ENCODE measurements at regions not wholly inside any gene's neighbourhood (a gene's known extent, or its start where the extent isn't known, plus 50 kb on each side); places are given as distances from the start of the nearest gene placed in this dataset.

DNA sequence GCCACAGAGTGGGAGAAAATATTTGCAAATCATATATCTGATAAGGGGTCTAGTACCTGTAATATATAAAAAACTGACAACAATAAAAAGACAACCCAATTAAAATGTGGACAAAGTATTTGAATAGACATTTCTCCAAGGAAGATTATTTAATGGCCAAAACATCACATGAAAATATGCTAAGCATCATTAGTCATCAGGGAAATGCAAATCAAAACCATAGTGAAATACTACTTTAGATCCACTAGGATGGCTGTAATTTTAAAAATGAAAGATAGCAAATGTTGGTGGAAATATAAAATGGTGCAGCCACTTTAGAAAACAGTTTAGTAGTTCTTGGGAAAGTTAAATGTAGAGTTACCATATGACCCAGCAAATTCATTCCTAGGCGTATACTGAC, 118.7 kb upstream of the KIF26B start:
- H3K27me3 ChIP-seq (ENCODE audit: insufficient read depth, low read length, poor library complexity, severe bottlenecking) = no peaks in the 10 kb centered on the region
- no peaks in the 10 kb centered on the region for H3K4me1 ChIP-seq (ENCODE audit: insufficient read depth, low read length, poor library complexity, severe bottlenecking)
- H3K79me2 ChIP-seq (ENCODE audit: insufficient read depth, low read length) = no peaks in the 10 kb centered on the region
- no peaks in the 10 kb centered on the region for H3K9me3 ChIP-seq (ENCODE audit: insufficient read depth, low read depth, low read length)
- no peaks in the 10 kb centered on the region for H3F3A ChIP-seq (ENCODE audit: low read depth)
- H3K36me3 ChIP-seq (ENCODE audit: insufficient read depth, low read length) = no peaks in the 10 kb centered on the region
- no peak overlapping the region for H3K4me2 ChIP-seq (ENCODE audit: low read depth, low read length, poor library complexity, severe bottlenecking)
- no peak overlapping the region for H2AFZ ChIP-seq (ENCODE audit: low read length)
- no peak overlapping the region for H3K9ac ChIP-seq (ENCODE audit: low read depth, low read length, poor library complexity, severe bottlenecking)
- H3K9me2 ChIP-seq (replicated peaks; ENCODE audit: low read depth, low read length) = no peaks in the 10 kb centered on the region
- H3K4me3 ChIP-seq (ENCODE audit: low read length, poor library complexity, severe bottlenecking) = no peak overlapping the region
- no peak for TF ChIP-seq EZH2phosphoT487 (IDR thresholded peaks at IDR 0.05; ENCODE audit: borderline replicate concordance)
- TF ChIP-seq, protein P1, sequence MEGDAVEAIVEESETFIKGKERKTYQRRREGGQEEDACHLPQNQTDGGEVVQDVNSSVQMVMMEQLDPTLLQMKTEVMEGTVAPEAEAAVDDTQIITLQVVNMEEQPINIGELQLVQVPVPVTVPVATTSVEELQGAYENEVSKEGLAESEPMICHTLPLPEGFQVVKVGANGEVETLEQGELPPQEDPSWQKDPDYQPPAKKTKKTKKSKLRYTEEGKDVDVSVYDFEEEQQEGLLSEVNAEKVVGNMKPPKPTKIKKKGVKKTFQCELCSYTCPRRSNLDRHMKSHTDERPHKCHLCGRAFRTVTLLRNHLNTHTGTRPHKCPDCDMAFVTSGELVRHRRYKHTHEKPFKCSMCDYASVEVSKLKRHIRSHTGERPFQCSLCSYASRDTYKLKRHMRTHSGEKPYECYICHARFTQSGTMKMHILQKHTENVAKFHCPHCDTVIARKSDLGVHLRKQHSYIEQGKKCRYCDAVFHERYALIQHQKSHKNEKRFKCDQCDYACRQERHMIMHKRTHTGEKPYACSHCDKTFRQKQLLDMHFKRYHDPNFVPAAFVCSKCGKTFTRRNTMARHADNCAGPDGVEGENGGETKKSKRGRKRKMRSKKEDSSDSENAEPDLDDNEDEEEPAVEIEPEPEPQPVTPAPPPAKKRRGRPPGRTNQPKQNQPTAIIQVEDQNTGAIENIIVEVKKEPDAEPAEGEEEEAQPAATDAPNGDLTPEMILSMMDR (conservative IDR thresholded peaks at IDR 0.05; ENCODE audit: low read length) = no peak
- no peaks in the 10 kb centered on the region for H4K20me1 ChIP-seq (ENCODE audit: insufficient read depth, low read length, poor library complexity, severe bottlenecking)

DNA sequence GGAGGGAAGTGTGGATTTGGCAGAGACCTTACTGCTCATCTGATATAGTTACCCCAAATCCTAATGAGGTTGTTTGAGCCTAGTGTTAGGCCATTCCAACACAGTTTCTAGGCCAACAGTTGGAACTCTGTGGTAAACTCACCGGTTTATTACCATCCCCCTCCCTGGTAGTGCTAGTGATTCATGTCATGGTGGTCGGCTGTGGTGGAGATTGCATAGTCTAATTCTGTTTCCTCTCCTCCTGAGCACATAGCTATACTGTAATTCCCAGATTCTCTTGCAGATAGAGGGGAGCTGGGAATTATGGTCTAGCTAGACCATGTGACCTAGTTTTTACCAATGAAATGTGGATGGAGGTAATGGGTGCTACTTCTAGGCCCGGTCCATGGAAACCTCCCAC, 123.7 kb upstream of the KIF26B start:
- no peak overlapping the region for H2AFZ ChIP-seq (ENCODE audit: low read length)
- H3K27me3 ChIP-seq (ENCODE audit: insufficient read depth, low read length, poor library complexity, severe bottlenecking) = no peaks in the 10 kb centered on the region
- no peak overlapping the region for H3K4me2 ChIP-seq (ENCODE audit: low read depth, low read length, poor library complexity, severe bottlenecking)
- H3K4me1 ChIP-seq (ENCODE audit: insufficient read depth, low read length, poor library complexity, severe bottlenecking) = peaks cover 15% of the 10 kb centered on the region
- no peaks in the 10 kb centered on the region for H3K79me2 ChIP-seq (ENCODE audit: insufficient read depth, low read length)
- no peaks in the 10 kb centered on the region for H3K36me3 ChIP-seq (ENCODE audit: insufficient read depth, low read length)
- no peaks in the 10 kb centered on the region for H4K20me1 ChIP-seq (ENCODE audit: insufficient read depth, low read length, poor library complexity, severe bottlenecking)
- no peak overlapping the region for H3K9ac ChIP-seq (ENCODE audit: low read depth, low read length, poor library complexity, severe bottlenecking)
- H3F3A ChIP-seq (ENCODE audit: low read depth) = no peaks in the 10 kb centered on the region
- TF ChIP-seq EZH2phosphoT487 (IDR thresholded peaks at IDR 0.05; ENCODE audit: borderline replicate concordance) = no peak
- TF ChIP-seq, protein P1 (conservative IDR thresholded peaks at IDR 0.05; ENCODE audit: low read length) = no peak
- no peaks in the 10 kb centered on the region for H3K9me3 ChIP-seq (ENCODE audit: insufficient read depth, low read depth, low read length)
- H3K4me3 ChIP-seq (ENCODE audit: low read length, poor library complexity, severe bottlenecking) = no peak overlapping the region
- H3K9me2 ChIP-seq (replicated peaks; ENCODE audit: low read depth, low read length) = no peaks in the 10 kb centered on the region

DNA sequence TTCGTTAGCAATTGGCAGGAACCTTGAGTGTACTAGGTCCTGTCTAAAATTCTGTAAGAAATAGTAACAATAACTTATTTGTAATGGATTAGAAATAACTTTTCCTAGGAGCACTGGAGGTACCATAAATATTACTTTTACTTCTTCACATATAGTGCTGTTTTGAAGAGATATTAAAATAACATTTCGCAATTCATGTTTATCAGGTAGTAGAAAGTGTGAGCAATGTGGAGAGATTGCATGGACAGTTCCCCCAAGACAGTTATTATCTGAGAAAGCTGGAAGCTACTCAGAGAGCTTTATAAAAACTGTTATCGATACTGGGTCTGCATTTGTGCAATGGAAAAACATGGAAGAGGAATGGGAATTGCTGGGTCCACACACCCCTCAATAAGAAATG, 128.5 kb upstream of the KIF26B start:
- TF ChIP-seq EZH2phosphoT487 (IDR thresholded peaks at IDR 0.05; ENCODE audit: borderline replicate concordance) = no peak
- TF ChIP-seq, protein P1 (conservative IDR thresholded peaks at IDR 0.05; ENCODE audit: low read length) = no peak
- Histone ChIP-seq H3F3A (ENCODE audit: low read depth) (no peaks in the 10 kb centered on the region), H2AFZ (ENCODE audit: low read length) (no peak overlapping the region), H3K4me1 (ENCODE audit: insufficient read depth, low read length, poor library complexity, severe bottlenecking) (peaks cover 15% of the 10 kb centered on the region), H3K79me2 (ENCODE audit: insufficient read depth, low read length) (no peaks in the 10 kb centered on the region), H3K4me2 (ENCODE audit: low read depth, low read length, poor library complexity, severe bottlenecking) (no peak overlapping the region), H3K9me2 (replicated peaks; ENCODE audit: low read depth, low read length) (no peaks in the 10 kb centered on the region), H3K9ac (ENCODE audit: low read depth, low read length, poor library complexity, severe bottlenecking) (no peak overlapping the region), H3K9me3 (ENCODE audit: insufficient read depth, low read depth, low read length) (no peaks in the 10 kb centered on the region), H4K20me1 (ENCODE audit: insufficient read depth, low read length, poor library complexity, severe bottlenecking) (no peaks in the 10 kb centered on the region), H3K36me3 (ENCODE audit: insufficient read depth, low read length) (no peaks in the 10 kb centered on the region), H3K27me3 (ENCODE audit: insufficient read depth, low read length, poor library complexity, severe bottlenecking) (no peaks in the 10 kb centered on the region), H3K4me3 (ENCODE audit: low read length, poor library complexity, severe bottlenecking) (no peak overlapping the region)

All from Loucy (cell line).